ENCODE measurements at regions not wholly inside any gene's neighbourhood (a gene's known extent, or its start where the extent isn't known, plus 50 kb on each side); places are given as distances from the start of the nearest gene placed in this dataset.

DNA sequence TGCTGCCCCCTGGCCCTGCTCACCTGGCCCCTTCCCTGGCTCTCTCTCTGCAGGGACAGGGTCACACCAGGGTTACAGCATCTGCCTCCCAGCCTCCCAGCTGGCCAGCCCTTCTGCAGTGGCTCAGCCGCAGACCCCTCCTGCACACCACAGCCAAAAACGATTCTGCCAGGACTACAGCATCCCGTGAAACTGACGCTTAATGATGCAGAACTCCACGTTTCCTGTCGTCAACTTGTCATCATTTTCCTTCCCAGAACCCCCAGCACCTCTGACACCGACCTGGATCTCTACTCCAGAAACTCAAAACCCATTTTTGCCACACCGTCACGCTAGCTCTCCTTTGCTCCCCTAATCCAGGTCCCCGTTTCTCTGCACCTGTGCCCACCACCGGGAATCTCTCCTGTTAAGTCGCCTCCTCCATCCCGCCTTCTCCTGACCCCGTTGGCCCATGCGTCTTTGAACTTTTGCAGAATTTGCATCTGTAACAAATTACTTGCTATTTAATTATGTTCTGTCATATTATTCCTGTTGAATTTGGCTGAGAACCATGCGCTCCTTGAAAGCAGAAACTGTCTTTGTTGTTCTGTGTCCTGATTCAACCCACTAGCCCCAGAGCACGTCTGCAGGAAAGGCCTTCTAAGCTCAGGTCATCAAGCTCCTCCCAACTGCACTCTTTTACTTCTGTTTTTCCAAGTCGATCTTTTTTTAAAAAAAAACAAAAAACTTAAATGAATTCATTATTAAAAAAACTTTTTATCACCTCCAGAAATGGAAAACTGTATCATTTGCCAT, 173.2 kb upstream of the COPS8 start:
- no peak for DNase-seq (ENCODE audit: low read depth in 2 of 2)
- TF ChIP-seq, protein P1, sequence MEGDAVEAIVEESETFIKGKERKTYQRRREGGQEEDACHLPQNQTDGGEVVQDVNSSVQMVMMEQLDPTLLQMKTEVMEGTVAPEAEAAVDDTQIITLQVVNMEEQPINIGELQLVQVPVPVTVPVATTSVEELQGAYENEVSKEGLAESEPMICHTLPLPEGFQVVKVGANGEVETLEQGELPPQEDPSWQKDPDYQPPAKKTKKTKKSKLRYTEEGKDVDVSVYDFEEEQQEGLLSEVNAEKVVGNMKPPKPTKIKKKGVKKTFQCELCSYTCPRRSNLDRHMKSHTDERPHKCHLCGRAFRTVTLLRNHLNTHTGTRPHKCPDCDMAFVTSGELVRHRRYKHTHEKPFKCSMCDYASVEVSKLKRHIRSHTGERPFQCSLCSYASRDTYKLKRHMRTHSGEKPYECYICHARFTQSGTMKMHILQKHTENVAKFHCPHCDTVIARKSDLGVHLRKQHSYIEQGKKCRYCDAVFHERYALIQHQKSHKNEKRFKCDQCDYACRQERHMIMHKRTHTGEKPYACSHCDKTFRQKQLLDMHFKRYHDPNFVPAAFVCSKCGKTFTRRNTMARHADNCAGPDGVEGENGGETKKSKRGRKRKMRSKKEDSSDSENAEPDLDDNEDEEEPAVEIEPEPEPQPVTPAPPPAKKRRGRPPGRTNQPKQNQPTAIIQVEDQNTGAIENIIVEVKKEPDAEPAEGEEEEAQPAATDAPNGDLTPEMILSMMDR (conservative IDR thresholded peaks at IDR 0.05 in 1 of 2, IDR thresholded peaks at IDR 0.05 in 1 of 2; ENCODE audit: low read depth in 1 of 2, low read length in 2 of 2): no peak
- TF ChIP-seq EZH2 (IDR thresholded peaks at IDR 0.05; ENCODE audit: low read length, missing control alignments): no peak
- no peaks in the 10 kb centered on the region for H3K36me3 ChIP-seq (ENCODE audit: control insufficient read depth, insufficient read depth, low read length)

DNA sequence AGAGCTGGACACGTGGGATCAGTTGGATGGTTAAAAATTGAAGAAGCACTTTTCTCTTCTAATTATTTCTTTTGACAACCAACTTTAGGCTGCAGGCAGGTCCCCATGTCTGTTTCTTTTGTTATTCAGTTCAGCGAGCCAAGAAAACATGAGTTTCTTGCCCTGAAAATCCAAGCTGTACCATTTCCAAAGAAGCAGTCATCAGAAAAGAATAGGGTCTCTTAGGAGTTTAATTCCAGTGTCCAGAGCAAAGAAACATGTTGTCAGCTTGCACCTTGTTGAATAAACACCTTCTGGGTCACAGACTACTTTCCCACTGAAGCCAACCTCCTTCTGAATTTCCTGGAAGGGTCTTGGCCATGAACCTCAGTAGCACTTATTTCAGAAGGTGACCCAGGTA, 170.5 kb upstream of the COPS8 start:
- no peak overlapping the region for H3K4me3 ChIP-seq (replicated peaks in 1 of 4; ENCODE audit: control extremely low read depth in 1 of 4, insufficient read depth in 1 of 4, low read depth in 3 of 4, low read length in 4 of 4)
- no peak overlapping the region for H3K4me2 ChIP-seq (ENCODE audit: extremely low read depth, insufficient read depth, low read length)

More for the DNA sequence above, 173.2 kb upstream of the COPS8 start:
- Histone ChIP-seq H2AFZ (ENCODE audit: low read length) (no peak overlapping the region), H3K27ac (ENCODE audit: insufficient read depth, low read length) (no peak overlapping the region), H3K79me2 (ENCODE audit: control insufficient read depth, insufficient read depth, low read length) (no peaks in the 10 kb centered on the region), H3K9me3 (ENCODE audit: control insufficient read depth, insufficient read depth, low read depth, low read length) (no peaks in the 10 kb centered on the region), H3K4me2 (ENCODE audit: extremely low read depth, insufficient read depth, low read length) (no peak overlapping the region), H3K9ac (ENCODE audit: insufficient read depth, low read length) (no peak overlapping the region), H3K27me3 (ENCODE audit: control insufficient read depth, insufficient read depth, low read length) (no peaks in the 10 kb centered on the region), H4K20me1 (ENCODE audit: control insufficient read depth, extremely low read depth, insufficient read depth, low read length) (no peaks in the 10 kb centered on the region), H3K4me1 (ENCODE audit: control insufficient read depth, extremely low read depth, insufficient read depth, low read length) (no peaks in the 10 kb centered on the region), H3K4me3 (replicated peaks in 1 of 4; ENCODE audit: control extremely low read depth in 1 of 4, insufficient read depth in 1 of 4, low read depth in 3 of 4, low read length in 4 of 4) (no peak overlapping the region)

DNA sequence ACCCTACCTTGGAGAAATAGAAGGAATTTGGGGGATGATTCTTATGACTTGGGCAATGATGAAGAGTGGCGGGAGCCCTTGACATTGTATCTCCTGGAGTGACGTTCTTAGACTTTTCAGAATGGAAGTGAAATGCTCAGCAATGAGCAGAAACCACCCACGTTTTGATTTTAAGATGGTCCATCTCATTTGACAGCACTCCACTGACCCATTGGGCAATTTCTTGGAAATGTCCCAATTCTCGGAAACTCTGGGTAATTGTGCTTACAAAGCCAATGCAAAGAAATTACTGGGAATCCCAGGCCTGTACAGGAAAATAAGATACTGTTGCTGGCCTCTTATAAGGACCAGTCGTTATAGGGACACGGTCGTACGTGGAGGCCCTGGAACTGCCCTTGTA, 170.0 kb upstream of the COPS8 start:
- peak in 1 of 2 donors; percentile 30 for DNase-seq (ENCODE audit: low read depth in 2 of 2)
- Histone ChIP-seq H3K4me3 (replicated peaks in 1 of 4; ENCODE audit: control extremely low read depth in 1 of 4, insufficient read depth in 1 of 4, low read depth in 3 of 4, low read length in 4 of 4) (no peak overlapping the region), H3K4me1 (ENCODE audit: control insufficient read depth, extremely low read depth, insufficient read depth, low read length) (no peaks in the 10 kb centered on the region), H3K4me2 (ENCODE audit: extremely low read depth, insufficient read depth, low read length) (no peak overlapping the region), H3K79me2 (ENCODE audit: control insufficient read depth, insufficient read depth, low read length) (no peaks in the 10 kb centered on the region), H2AFZ (ENCODE audit: low read length) (no peak overlapping the region), H3K9ac (ENCODE audit: insufficient read depth, low read length) (no peak overlapping the region), H3K27me3 (ENCODE audit: control insufficient read depth, insufficient read depth, low read length) (no peaks in the 10 kb centered on the region), H3K36me3 (ENCODE audit: control insufficient read depth, insufficient read depth, low read length) (no peaks in the 10 kb centered on the region), H3K9me3 (ENCODE audit: control insufficient read depth, insufficient read depth, low read depth, low read length) (no peaks in the 10 kb centered on the region), H3K27ac (ENCODE audit: insufficient read depth, low read length) (no peak overlapping the region), H4K20me1 (ENCODE audit: control insufficient read depth, extremely low read depth, insufficient read depth, low read length) (no peaks in the 10 kb centered on the region)
- TF ChIP-seq, protein P1 (conservative IDR thresholded peaks at IDR 0.05 in 1 of 2, IDR thresholded peaks at IDR 0.05 in 1 of 2; ENCODE audit: low read depth in 1 of 2, low read length in 2 of 2): no peak
- no peak for TF ChIP-seq EZH2 (IDR thresholded peaks at IDR 0.05; ENCODE audit: low read length, missing control alignments)

More for the DNA sequence above, 170.5 kb upstream of the COPS8 start:
- Histone ChIP-seq H3K4me1 (ENCODE audit: control insufficient read depth, extremely low read depth, insufficient read depth, low read length) (no peaks in the 10 kb centered on the region), H2AFZ (ENCODE audit: low read length) (no peak overlapping the region), H3K36me3 (ENCODE audit: control insufficient read depth, insufficient read depth, low read length) (no peaks in the 10 kb centered on the region), H3K27me3 (ENCODE audit: control insufficient read depth, insufficient read depth, low read length) (no peaks in the 10 kb centered on the region), H3K9ac (ENCODE audit: insufficient read depth, low read length) (no peak overlapping the region), H4K20me1 (ENCODE audit: control insufficient read depth, extremely low read depth, insufficient read depth, low read length) (no peaks in the 10 kb centered on the region), H3K79me2 (ENCODE audit: control insufficient read depth, insufficient read depth, low read length) (no peaks in the 10 kb centered on the region), H3K9me3 (ENCODE audit: control insufficient read depth, insufficient read depth, low read depth, low read length) (no peaks in the 10 kb centered on the region), H3K27ac (ENCODE audit: insufficient read depth, low read length) (no peak overlapping the region)
- DNase-seq (ENCODE audit: low read depth in 2 of 2): no peak
- no peak for TF ChIP-seq EZH2 (IDR thresholded peaks at IDR 0.05; ENCODE audit: low read length, missing control alignments)
- TF ChIP-seq, protein P1 (conservative IDR thresholded peaks at IDR 0.05 in 1 of 2, IDR thresholded peaks at IDR 0.05 in 1 of 2; ENCODE audit: low read depth in 1 of 2, low read length in 2 of 2): no peak

Measured in fibroblast of lung (primary cell).